Endothelial cell of umbilical vein (primary cell): ENCODE measurements at regions not wholly inside any gene's neighbourhood (a gene's known extent, or its start where the extent isn't known, plus 50 kb on each side); places are given as distances from the start of the nearest gene placed in this dataset.

ENCODE experiments used
- JUN ChIP-seq: IDR thresholded peaks from 2 replicates; pipeline ENCODE4 v1.6.1; 2011; ENCODE audit warnings: borderline replicate concordance, low read depth; ENCODE audit not compliant: insufficient read length, insufficient read depth
- MYC ChIP-seq: IDR thresholded peaks from one replicate; pipeline ENCODE4 v1.6.1; 2011; ENCODE audit warnings: mild to moderate bottlenecking, low read depth, low read length
- POLR2A ChIP-seq: IDR thresholded peaks from 2 replicates; pipeline ENCODE4 v1.6.1; 2012; ENCODE audit warnings: low read depth, mild to moderate bottlenecking, control low read depth, low read length
- POLR2AphosphoS5 ChIP-seq: IDR thresholded peaks from 2 replicates; pipeline ENCODE4 v1.6.1; 2012; ENCODE audit warnings: low read depth, mild to moderate bottlenecking, control low read depth, low read length, moderate library complexity; ENCODE audit not compliant: insufficient read depth
- TF ChIP-seq, protein P1 (sequence below), 2 donors: IDR thresholded peaks; 1 replicate in 1 of 2; 2 replicates in 1 of 2; pipeline ENCODE4 v1.5.1; 2011; ENCODE audit warnings: low read length in 2 of 2, mild to moderate bottlenecking in 2 of 2, moderate library complexity in 2 of 2, control low read depth in 1 of 2, inconsistent platforms in 1 of 2, low read depth in 1 of 2; ENCODE audit not compliant: insufficient read depth in 1 of 2; ENCODE audit errors: extremely low read depth in 1 of 2

DNA sequence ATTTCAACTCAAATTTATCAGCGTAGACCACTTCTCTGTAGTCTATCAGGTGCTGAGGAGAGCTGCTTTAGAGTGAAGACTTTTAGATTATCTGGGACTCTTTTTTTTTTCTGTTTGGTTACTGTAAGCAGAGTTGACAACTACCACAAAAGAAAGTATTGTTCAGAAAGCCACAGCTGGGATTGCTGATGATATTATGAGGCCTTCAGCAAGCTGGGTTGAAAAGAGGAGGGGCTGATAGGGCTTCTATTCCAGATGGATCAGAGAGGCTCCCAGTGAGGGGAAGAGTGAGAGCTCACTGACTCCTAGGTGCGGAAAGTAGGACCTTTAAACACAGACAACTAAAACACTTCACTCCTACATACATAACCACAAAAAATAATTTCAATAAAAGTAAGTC, 188.5 kb upstream of the FERD3L start:
- TF ChIP-seq, protein P1, sequence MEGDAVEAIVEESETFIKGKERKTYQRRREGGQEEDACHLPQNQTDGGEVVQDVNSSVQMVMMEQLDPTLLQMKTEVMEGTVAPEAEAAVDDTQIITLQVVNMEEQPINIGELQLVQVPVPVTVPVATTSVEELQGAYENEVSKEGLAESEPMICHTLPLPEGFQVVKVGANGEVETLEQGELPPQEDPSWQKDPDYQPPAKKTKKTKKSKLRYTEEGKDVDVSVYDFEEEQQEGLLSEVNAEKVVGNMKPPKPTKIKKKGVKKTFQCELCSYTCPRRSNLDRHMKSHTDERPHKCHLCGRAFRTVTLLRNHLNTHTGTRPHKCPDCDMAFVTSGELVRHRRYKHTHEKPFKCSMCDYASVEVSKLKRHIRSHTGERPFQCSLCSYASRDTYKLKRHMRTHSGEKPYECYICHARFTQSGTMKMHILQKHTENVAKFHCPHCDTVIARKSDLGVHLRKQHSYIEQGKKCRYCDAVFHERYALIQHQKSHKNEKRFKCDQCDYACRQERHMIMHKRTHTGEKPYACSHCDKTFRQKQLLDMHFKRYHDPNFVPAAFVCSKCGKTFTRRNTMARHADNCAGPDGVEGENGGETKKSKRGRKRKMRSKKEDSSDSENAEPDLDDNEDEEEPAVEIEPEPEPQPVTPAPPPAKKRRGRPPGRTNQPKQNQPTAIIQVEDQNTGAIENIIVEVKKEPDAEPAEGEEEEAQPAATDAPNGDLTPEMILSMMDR (IDR thresholded peaks at IDR 0.05; ENCODE audit: extremely low read depth in 1 of 2, insufficient read depth in 1 of 2, low read depth in 1 of 2, low read length in 2 of 2): no peak
- TF ChIP-seq POLR2AphosphoS5 (no peak), POLR2A (no peak), MYC (no peak), JUN (no peak)
